Esophagus muscularis mucosa (tissue), 4 donors: ENCODE measurements at regions not wholly inside any gene's neighbourhood (a gene's known extent, or its start where the extent isn't known, plus 50 kb on each side); places are given as distances from the start of the nearest gene placed in this dataset.

Source experiments
- CTCF ChIP-seq, 3 experiments: fragments of 200-600 bp in 2 of 3; fragments of 450-650 bp in 1 of 3; sonication (generic) in 2 of 3; IDR thresholded peaks; one replicate each; pipeline ENCODE4 v1.5.1; 2017 to 2019; ENCODE audit warnings: antibody characterized with exemption in 3 of 3, mild to moderate bottlenecking in 2 of 3, moderate library complexity in 1 of 3
- EP300 ChIP-seq: sonication (generic); formaldehyde crosslinking; IDR thresholded peaks from one replicate; pipeline ENCODE4 v1.6.1; 2017; ENCODE audit warnings: antibody characterized with exemption
- POLR2A ChIP-seq: fragments of 450-650 bp; IDR thresholded peaks from one replicate; pipeline ENCODE4 v1.6.1; 2017; ENCODE audit warnings: antibody characterized with exemption, moderate library complexity, mild to moderate bottlenecking, low read depth
- POLR2AphosphoS5 ChIP-seq, 2 donors: sonication (generic); formaldehyde crosslinking; IDR thresholded peaks; one replicate each; pipeline ENCODE4 v1.6.1; 2017; ENCODE audit warnings: antibody characterized with exemption in 2 of 2

- TF ChIP-seq POLR2AphosphoS5 (IDR thresholded peaks at IDR 0.05) (no peak), CTCF (IDR thresholded peaks at IDR 0.05) (no peak), POLR2A (no peak), EP300 (no peak)
These were observed 77.6 kb upstream of the PPP1R3A start for GRCh38 chr7:113996405-113996804.
